ACC112 (cell line): ENCODE measurements at regions not wholly inside any gene's neighbourhood (a gene's known extent, or its start where the extent isn't known, plus 50 kb on each side); places are given as distances from the start of the nearest gene placed in this dataset.
"Not testable (repeated sequence)": the region's sequence is repeated elsewhere in the genome, so short reads cannot be mapped to it uniquely, and the experiment has no call there.

Experiments
- H2AFZ ChIP-seq: fragments of 200-600 bp; sonication (generic); one replicate; pipeline ENCODE4 v1.6.0; 2017; ENCODE audit warnings: antibody characterized with exemption, low read length; ENCODE audit not compliant: unreplicated experiment
- H3K27ac ChIP-seq: fragments of 200-600 bp; sonication (generic); 2 replicates; pipeline ENCODE4 v1.5.1; 2014; ENCODE audit warnings: low read depth, mild to moderate bottlenecking, antibody characterized with exemption, low read length, moderate library complexity
- H3K27me3 ChIP-seq: fragments of 200-600 bp; sonication (generic); 2 replicates; pipeline ENCODE4 v1.6.1; 2014; ENCODE audit warnings: mild to moderate bottlenecking, antibody characterized with exemption, low read length, moderate library complexity, mixed read lengths; ENCODE audit not compliant: insufficient read depth
- H3K36me3 ChIP-seq: fragments of 200-600 bp; sonication (generic); 2 replicates; pipeline ENCODE4 v1.6.1; 2016; ENCODE audit warnings: mild to moderate bottlenecking, antibody characterized with exemption, low read length, moderate library complexity, mixed read lengths; ENCODE audit not compliant: insufficient read depth
- H3K4me1 ChIP-seq: fragments of 200-600 bp; sonication (generic); one replicate; pipeline ENCODE4 v1.6.1; 2016; ENCODE audit warnings: low read length, mixed read lengths; ENCODE audit not compliant: insufficient read depth, unreplicated experiment, control insufficient read depth
- H3K4me3 ChIP-seq: fragments of 200-600 bp; sonication (generic); 2 replicates; pipeline ENCODE4 v1.5.1; 2014; ENCODE audit warnings: mild to moderate bottlenecking, low read depth, low read length
- H3K79me2 ChIP-seq: fragments of 200-600 bp; sonication (generic); one replicate; pipeline ENCODE4 v1.6.0; 2016; ENCODE audit warnings: low read length; ENCODE audit not compliant: control insufficient read depth, unreplicated experiment, insufficient read depth

- no peak overlapping the region for H3K4me3 ChIP-seq
- H3K36me3 ChIP-seq, result no peaks in the 10 kb centered on the region
- H3K27me3 ChIP-seq, result no peaks in the 10 kb centered on the region
- no peak overlapping the region for H2AFZ ChIP-seq
- no peaks in the 10 kb centered on the region for H3K4me1 ChIP-seq
- H3K27ac ChIP-seq, result no peak overlapping the region
- no peaks in the 10 kb centered on the region for H3K79me2 ChIP-seq
Observed at GRCh38 chr11:133649040-133649439, 116.7 kb upstream of the OPCML start.

DNA sequence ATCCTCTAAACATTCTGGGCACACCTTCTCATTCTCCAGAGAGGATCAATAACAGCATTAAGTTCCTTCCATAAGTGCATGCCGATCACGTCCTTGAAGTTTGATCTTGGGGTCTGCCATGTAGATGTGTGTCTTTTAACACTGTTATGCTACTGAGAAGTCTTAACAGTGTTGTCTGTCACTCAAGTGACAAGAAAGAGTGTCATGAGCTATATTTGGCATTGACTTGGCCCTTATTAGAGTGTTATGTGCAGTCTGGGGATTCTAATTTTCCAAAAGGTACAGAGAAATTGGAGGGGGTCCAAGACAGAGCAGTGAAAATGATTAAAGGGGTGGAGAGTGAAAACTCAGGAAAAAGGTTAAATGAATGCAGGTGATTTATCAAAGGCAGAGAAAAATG lies 107.1 kb upstream of the OPCML start:
- Histone ChIP-seq H3K4me1 (no peaks in the 10 kb centered on the region), H2AFZ (no peak overlapping the region), H3K36me3 (no peaks in the 10 kb centered on the region), H3K27me3 (no peaks in the 10 kb centered on the region), H3K27ac (no peak overlapping the region), H3K79me2 (no peaks in the 10 kb centered on the region), H3K4me3 (no peak overlapping the region)

DNA sequence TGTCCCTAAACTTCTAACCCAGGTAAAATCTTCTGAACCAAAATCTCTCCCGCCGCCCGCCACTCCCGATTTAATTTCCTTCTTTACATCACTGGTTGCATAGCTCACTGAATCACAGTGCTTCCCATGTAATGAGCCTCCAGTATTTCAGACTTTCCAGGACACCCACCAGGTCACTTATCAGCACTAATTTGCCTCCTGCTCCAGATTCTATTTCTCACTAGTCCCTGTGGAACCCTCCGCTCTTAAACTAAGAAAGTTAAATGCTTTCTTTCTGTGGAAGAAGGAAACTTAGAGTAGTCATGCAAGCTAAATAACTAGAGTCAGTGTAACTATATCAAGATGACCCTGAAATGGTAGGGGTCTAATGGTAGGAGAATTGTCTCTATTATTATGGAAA lies 106.6 kb upstream of the OPCML start:
- Histone ChIP-seq H3K79me2 (no peaks in the 10 kb centered on the region), H3K4me3 (no peak overlapping the region)

DNA sequence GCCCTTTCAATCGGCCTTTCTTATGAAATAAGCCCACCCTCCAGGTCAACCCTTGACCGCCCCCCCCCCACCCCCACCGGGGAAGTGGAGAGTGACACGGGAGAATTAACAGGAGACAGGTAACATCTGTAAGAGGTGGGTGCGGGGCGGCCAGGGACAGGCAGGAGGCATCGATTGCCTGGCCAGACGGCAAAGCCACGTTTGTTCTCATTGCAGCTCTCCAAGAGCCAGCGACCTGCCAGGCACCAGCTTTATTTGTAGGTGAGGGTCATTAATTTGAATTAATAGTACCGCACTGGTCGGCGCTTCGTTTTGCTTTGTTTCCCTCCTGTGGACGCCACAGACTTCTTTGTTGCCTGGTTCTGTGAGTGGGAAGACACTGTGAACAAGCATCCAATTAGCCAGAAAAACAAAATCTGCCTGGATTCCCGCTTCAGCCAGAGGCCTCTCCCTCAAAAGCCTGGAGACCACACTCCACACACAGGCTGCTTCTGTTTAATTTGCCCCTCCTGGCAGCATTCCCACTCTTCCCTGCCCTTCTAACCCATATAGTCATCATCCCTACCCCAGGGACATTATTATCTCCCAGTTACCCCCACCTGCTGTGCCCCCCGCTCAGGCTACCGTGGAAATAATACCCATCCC lies 104.5 kb upstream of the OPCML start:
- no peak overlapping the region for H3K27ac ChIP-seq
- no peak overlapping the region for H2AFZ ChIP-seq
- no peaks in the 10 kb centered on the region for H3K4me1 ChIP-seq
- no peaks in the 10 kb centered on the region for H3K36me3 ChIP-seq
- H3K27me3 ChIP-seq, result no peaks in the 10 kb centered on the region
- H3K4me3 ChIP-seq, result no peak overlapping the region
- no peaks in the 10 kb centered on the region for H3K79me2 ChIP-seq

More for the DNA sequence above, 106.6 kb upstream of the OPCML start:
- no peaks in the 10 kb centered on the region for H3K36me3 ChIP-seq
- H2AFZ ChIP-seq, result no peak overlapping the region
- no peak overlapping the region for H3K27ac ChIP-seq
- no peaks in the 10 kb centered on the region for H3K4me1 ChIP-seq
- H3K27me3 ChIP-seq, result no peaks in the 10 kb centered on the region

GRCh38 chr11:133635244-133635739 lies 103.0 kb upstream of the OPCML start:
- H3K27me3 ChIP-seq, result no peaks in the 10 kb centered on the region
- no peaks in the 10 kb centered on the region for H3K4me1 ChIP-seq
- H2AFZ ChIP-seq, result no peak overlapping the region
- H3K27ac ChIP-seq, result no peak overlapping the region
- no peak overlapping the region for H3K4me3 ChIP-seq
- H3K36me3 ChIP-seq, result no peaks in the 10 kb centered on the region
- no peaks in the 10 kb centered on the region for H3K79me2 ChIP-seq

DNA sequence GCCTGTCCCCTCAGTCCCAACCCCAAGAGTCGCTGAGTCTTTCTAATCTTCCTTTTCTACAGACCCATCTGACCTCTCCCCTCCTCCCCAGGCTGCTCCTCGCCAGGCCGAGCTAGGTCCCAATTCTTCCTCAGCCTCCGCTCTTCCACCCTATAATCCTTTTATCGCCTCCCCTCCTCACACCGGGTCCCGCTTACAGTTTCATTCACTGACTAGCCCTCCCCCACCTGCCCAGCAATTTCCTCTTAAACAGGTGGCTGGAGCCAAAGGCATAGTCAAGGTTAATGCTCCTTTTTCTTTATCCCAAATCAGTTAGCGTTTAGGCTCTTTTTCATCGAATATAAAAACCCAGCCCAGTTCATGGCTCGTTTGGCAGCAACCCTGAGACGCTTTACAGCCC lies 96.1 kb upstream of the OPCML start:
- not testable (repeated sequence) for H3K4me1 ChIP-seq, H3K4me3 ChIP-seq, H2AFZ ChIP-seq, H3K36me3 ChIP-seq, H3K27ac ChIP-seq, H3K79me2 ChIP-seq, H3K27me3 ChIP-seq

GRCh38 chr11:133621611-133622010 lies 89.3 kb upstream of the OPCML start:
- H3K79me2 ChIP-seq, result no peaks in the 10 kb centered on the region
- H2AFZ ChIP-seq, result no peak overlapping the region
- no peak overlapping the region for H3K27ac ChIP-seq

DNA sequence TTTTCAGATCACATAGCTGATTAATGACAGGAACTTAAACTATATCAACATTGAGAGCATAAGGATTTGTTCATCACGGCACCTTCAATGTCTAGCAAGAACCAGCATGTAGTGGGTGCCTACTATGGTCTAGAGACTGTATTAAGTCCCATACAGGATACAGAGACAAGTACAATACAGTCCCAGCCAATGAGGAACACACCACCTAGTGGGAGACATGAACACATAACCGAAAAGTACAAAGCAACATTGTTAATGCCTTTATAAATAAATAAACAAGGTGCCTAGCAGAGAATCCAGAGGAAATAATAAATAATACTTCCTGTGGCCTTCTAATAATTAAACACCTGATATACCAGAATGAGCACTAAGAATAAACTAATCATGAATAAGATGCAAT lies 87.7 kb upstream of the OPCML start:
- Histone ChIP-seq H2AFZ (no peak overlapping the region), H3K79me2 (no peaks in the 10 kb centered on the region), H3K27ac (no peak overlapping the region), H3K27me3 (no peaks in the 10 kb centered on the region), H3K4me3 (no peak overlapping the region), H3K36me3 (no peaks in the 10 kb centered on the region), H3K4me1 (no peaks in the 10 kb centered on the region)

More at GRCh38 chr11:133621611-133622010, 89.3 kb upstream of the OPCML start:
- no peaks in the 10 kb centered on the region for H3K27me3 ChIP-seq
- no peaks in the 10 kb centered on the region for H3K36me3 ChIP-seq
- H3K4me3 ChIP-seq, result no peak overlapping the region
- H3K4me1 ChIP-seq, result no peaks in the 10 kb centered on the region

- Histone ChIP-seq H3K36me3 (no peaks in the 10 kb centered on the region), H3K79me2 (no peaks in the 10 kb centered on the region), H3K27ac (no peak overlapping the region), H3K27me3 (no peaks in the 10 kb centered on the region), H3K4me1 (no peaks in the 10 kb centered on the region), H3K4me3 (no peak overlapping the region), H2AFZ (no peak overlapping the region)
Observed at GRCh38 chr11:133619397-133619796, 87.1 kb upstream of the OPCML start.

DNA sequence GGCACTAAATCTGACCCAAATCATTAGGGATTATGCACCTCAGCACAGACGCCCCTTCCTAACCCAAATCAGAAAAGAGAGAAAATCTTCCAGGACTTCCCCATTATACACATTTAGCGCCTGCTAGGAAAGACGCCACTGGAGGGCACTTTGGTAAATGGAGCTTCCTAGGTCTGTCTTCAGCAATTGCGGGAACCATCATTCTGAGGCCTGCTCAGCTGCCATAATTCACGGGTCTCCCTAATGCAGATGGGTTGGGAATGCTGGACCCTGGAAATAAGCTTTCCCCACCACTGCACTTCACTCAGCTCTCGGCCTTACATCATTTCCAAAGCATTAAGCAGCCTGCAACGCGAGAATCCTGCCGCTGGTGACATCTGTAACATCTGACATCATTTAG lies 86.2 kb upstream of the OPCML start:
- Histone ChIP-seq H3K27me3 (no peaks in the 10 kb centered on the region), H3K36me3 (no peaks in the 10 kb centered on the region), H3K4me3 (no peak overlapping the region), H3K79me2 (no peaks in the 10 kb centered on the region), H3K4me1 (no peaks in the 10 kb centered on the region), H3K27ac (no peak overlapping the region), H2AFZ (no peak overlapping the region)

DNA sequence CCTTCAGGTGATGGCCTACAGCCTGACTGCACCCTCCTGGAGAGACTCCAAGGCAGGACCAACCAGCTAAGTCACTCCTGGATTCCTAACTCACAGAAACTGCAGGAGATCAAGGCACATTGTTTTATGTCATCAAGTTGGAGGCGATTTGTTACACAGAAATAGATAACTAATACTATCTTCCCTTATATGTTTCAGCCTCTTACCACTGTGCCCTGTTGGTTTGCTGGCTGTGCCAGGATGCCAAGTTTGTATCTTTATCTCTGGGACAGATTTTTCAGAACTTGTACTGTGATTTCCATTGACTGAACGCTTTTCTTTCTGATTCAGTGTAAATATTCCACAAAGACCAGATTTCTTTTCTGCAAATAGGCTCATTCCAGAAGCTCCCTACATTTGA lies 76.2 kb upstream of the OPCML start:
- Histone ChIP-seq H2AFZ (no peak overlapping the region), H3K36me3 (no peaks in the 10 kb centered on the region), H3K79me2 (no peaks in the 10 kb centered on the region), H3K4me3 (no peak overlapping the region), H3K27ac (no peak overlapping the region), H3K27me3 (no peaks in the 10 kb centered on the region), H3K4me1 (no peaks in the 10 kb centered on the region)
